ENCODE measurements at regions not wholly inside any gene's neighbourhood (a gene's known extent, or its start where the extent isn't known, plus 50 kb on each side); places are given as distances from the start of the nearest gene placed in this dataset.

- no peak for TF ChIP-seq USF2 (CRISPR knock-in tag; IDR thresholded peaks at IDR 0.05)
- no peak for TF ChIP-seq TP53 (CRISPR knock-in tag; IDR thresholded peaks at IDR 0.05)
- TF ChIP-seq ATF3 (CRISPR knock-in tag; conservative IDR thresholded peaks at IDR 0.05): no peak
- TF ChIP-seq CBFB (CRISPR knock-in tag; IDR thresholded peaks at IDR 0.05; ENCODE audit: low read depth): no peak
- no peak for TF ChIP-seq HMGA2 (CRISPR knock-in tag; IDR thresholded peaks at IDR 0.05)
- no peak for TF ChIP-seq CREB1 (CRISPR knock-in tag; IDR thresholded peaks at IDR 0.05)
- TF ChIP-seq CTCF (IDR thresholded peaks at IDR 0.05): no peak
These were observed 120.1 kb upstream of the LPCAT1 start for GRCh38 chr5:1643651-1644392.

All from WTC11 (cell line).